HepG2 (cell line): ENCODE measurements at regions not wholly inside any gene's neighbourhood (a gene's known extent, or its start where the extent isn't known, plus 50 kb on each side); places are given as distances from the start of the nearest gene placed in this dataset.

Experiments
- DMAP1 ChIP-seq: IDR thresholded peaks from 2 replicates; pipeline ENCODE4 v1.6.1; 2016
- GABPB1 ChIP-seq: IDR thresholded peaks from 2 replicates; pipeline ENCODE4 v1.6.1; 2016; ENCODE audit warnings: mild to moderate bottlenecking, missing genetic modification reagents, moderate library complexity, missing compliant biosample characterization
- RARA ChIP-seq: IDR thresholded peaks from 2 replicates; pipeline ENCODE4 v1.6.1; 2016; ENCODE audit warnings: missing genetic modification reagents, missing compliant biosample characterization
- ZFP41 ChIP-seq: sonication (generic); formaldehyde crosslinking; IDR thresholded peaks from 2 replicates; pipeline ENCODE4 v1.4.0; 2020; ENCODE audit warnings: mild to moderate bottlenecking, missing genetic modification reagents, borderline replicate concordance
- ZNF331 ChIP-seq: sonication (generic); formaldehyde crosslinking; IDR thresholded peaks from 2 replicates; pipeline ENCODE4 v1.4.0; 2020; ENCODE audit warnings: missing genetic modification reagents
- ZNF644 ChIP-seq: IDR thresholded peaks from 2 replicates; pipeline ENCODE4 v1.6.1; 2016; ENCODE audit warnings: low read depth
- ZNF749 ChIP-seq: sonication (generic); formaldehyde crosslinking; IDR thresholded peaks from 2 replicates; pipeline ENCODE4 v1.8.0; 2022; ENCODE audit warnings: mild to moderate bottlenecking, missing genetic modification reagents, moderate library complexity, borderline replicate concordance
- ZNF766 ChIP-seq: sonication (generic); formaldehyde crosslinking; IDR thresholded peaks from 2 replicates; pipeline ENCODE4 v1.5.0; 2020; ENCODE audit warnings: missing genetic modification reagents, borderline replicate concordance
- TF ChIP-seq, protein P1 (sequence below): IDR thresholded peaks from 2 replicates; pipeline ENCODE4 v1.6.1; 2016; ENCODE audit warnings: low read depth, control low read depth
- TF ChIP-seq, protein P2 (sequence below): sonication (generic); formaldehyde crosslinking; IDR thresholded peaks from 2 replicates; pipeline ENCODE4 v1.4.0; 2020; ENCODE audit warnings: missing genetic modification reagents
- TF ChIP-seq, protein P3 (sequence below): IDR thresholded peaks from 2 replicates; pipeline ENCODE4 v1.6.1; 2012; ENCODE audit warnings: low read depth, low read length, improper control_type of control experiment
- TF ChIP-seq, protein P4 (sequence below): sonication (generic); formaldehyde crosslinking; IDR thresholded peaks from 2 replicates; pipeline ENCODE4 v1.4.0; 2020; ENCODE audit warnings: mild to moderate bottlenecking, missing genetic modification reagents
- TF ChIP-seq, protein P5 (sequence below): sonication (generic); formaldehyde crosslinking; conservative IDR thresholded peaks from 2 replicates; pipeline ENCODE4 v1.4.0; 2020; ENCODE audit warnings: missing genetic modification reagents

DNA sequence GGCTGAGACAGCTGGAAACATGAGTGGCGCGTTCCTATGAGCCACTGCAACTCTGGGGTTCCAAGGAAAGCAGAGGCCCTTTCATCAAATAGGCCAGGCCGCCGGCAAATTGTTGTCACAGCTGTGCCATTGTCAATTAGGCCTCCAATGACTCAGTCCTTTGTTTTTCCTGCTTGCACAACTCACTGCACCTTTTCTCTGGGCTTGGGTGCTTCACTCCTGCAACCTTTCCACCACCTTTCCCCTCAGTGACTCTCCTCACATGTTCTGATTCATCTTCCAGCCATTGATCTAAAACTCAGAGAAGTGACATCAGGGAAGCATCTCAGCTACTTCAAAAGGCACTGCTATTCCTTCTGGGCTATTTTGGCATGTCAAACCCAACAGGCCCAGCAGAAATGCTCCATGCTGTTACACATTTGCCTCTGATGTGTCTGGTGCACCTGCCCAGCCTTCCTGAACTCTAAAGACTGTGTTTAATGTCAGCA is 653.7 kb downstream of the NR2F1-AS1 start (continued):
- TF ChIP-seq, protein P1, sequence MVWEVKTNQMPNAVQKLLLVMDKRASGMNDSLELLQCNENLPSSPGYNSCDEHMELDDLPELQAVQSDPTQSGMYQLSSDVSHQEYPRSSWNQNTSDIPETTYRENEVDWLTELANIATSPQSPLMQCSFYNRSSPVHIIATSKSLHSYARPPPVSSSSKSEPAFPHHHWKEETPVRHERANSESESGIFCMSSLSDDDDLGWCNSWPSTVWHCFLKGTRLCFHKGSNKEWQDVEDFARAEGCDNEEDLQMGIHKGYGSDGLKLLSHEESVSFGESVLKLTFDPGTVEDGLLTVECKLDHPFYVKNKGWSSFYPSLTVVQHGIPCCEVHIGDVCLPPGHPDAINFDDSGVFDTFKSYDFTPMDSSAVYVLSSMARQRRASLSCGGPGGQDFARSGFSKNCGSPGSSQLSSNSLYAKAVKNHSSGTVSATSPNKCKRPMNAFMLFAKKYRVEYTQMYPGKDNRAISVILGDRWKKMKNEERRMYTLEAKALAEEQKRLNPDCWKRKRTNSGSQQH (CRISPR knock-in tag): peak; percentile 44; the same call in 1 of the 2 replicates
- no peak for TF ChIP-seq ZNF766 (CRISPR knock-in tag)
- peak; percentile 27; the same call in 1 of the 2 replicates for TF ChIP-seq ZNF749
- peak; percentile 98 for TF ChIP-seq RARA
- peak; percentile 73; the same call in 1 of the 2 replicates for TF ChIP-seq DMAP1 (CRISPR knock-in tag)
- TF ChIP-seq, protein P2, sequence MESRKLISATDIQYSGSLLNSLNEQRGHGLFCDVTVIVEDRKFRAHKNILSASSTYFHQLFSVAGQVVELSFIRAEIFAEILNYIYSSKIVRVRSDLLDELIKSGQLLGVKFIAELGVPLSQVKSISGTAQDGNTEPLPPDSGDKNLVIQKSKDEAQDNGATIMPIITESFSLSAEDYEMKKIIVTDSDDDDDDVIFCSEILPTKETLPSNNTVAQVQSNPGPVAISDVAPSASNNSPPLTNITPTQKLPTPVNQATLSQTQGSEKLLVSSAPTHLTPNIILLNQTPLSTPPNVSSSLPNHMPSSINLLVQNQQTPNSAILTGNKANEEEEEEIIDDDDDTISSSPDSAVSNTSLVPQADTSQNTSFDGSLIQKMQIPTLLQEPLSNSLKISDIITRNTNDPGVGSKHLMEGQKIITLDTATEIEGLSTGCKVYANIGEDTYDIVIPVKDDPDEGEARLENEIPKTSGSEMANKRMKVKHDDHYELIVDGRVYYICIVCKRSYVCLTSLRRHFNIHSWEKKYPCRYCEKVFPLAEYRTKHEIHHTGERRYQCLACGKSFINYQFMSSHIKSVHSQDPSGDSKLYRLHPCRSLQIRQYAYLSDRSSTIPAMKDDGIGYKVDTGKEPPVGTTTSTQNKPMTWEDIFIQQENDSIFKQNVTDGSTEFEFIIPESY: 0 out of 2 replicates have a peak, but pooled peaks have one; percentile 44
- peak; percentile 96 for TF ChIP-seq ZNF644 (CRISPR knock-in tag)
- TF ChIP-seq ZNF331 (CRISPR knock-in tag): peak; percentile 95
- TF ChIP-seq, protein P3, sequence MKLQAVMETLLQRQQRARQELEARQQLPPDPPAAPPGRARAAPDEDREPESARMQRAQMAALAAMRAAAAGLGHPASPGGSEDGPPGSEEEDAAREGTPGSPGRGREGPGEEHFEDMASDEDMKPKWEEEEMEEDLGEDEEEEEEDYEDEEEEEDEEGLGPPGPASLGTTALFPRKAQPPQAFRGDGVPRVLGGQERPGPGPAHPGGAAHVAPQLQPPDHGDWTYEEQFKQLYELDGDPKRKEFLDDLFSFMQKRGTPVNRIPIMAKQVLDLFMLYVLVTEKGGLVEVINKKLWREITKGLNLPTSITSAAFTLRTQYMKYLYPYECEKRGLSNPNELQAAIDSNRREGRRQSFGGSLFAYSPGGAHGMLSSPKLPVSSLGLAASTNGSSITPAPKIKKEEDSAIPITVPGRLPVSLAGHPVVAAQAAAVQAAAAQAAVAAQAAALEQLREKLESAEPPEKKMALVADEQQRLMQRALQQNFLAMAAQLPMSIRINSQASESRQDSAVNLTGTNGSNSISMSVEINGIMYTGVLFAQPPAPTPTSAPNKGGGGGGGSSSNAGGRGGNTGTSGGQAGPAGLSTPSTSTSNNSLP: peak; percentile 73; the same call in 1 of the 2 replicates
- peak; percentile 51; the same call in 1 of the 2 replicates for TF ChIP-seq GABPB1 (CRISPR knock-in tag)
- TF ChIP-seq ZFP41 (CRISPR knock-in tag): no peak
- TF ChIP-seq, protein P4, sequence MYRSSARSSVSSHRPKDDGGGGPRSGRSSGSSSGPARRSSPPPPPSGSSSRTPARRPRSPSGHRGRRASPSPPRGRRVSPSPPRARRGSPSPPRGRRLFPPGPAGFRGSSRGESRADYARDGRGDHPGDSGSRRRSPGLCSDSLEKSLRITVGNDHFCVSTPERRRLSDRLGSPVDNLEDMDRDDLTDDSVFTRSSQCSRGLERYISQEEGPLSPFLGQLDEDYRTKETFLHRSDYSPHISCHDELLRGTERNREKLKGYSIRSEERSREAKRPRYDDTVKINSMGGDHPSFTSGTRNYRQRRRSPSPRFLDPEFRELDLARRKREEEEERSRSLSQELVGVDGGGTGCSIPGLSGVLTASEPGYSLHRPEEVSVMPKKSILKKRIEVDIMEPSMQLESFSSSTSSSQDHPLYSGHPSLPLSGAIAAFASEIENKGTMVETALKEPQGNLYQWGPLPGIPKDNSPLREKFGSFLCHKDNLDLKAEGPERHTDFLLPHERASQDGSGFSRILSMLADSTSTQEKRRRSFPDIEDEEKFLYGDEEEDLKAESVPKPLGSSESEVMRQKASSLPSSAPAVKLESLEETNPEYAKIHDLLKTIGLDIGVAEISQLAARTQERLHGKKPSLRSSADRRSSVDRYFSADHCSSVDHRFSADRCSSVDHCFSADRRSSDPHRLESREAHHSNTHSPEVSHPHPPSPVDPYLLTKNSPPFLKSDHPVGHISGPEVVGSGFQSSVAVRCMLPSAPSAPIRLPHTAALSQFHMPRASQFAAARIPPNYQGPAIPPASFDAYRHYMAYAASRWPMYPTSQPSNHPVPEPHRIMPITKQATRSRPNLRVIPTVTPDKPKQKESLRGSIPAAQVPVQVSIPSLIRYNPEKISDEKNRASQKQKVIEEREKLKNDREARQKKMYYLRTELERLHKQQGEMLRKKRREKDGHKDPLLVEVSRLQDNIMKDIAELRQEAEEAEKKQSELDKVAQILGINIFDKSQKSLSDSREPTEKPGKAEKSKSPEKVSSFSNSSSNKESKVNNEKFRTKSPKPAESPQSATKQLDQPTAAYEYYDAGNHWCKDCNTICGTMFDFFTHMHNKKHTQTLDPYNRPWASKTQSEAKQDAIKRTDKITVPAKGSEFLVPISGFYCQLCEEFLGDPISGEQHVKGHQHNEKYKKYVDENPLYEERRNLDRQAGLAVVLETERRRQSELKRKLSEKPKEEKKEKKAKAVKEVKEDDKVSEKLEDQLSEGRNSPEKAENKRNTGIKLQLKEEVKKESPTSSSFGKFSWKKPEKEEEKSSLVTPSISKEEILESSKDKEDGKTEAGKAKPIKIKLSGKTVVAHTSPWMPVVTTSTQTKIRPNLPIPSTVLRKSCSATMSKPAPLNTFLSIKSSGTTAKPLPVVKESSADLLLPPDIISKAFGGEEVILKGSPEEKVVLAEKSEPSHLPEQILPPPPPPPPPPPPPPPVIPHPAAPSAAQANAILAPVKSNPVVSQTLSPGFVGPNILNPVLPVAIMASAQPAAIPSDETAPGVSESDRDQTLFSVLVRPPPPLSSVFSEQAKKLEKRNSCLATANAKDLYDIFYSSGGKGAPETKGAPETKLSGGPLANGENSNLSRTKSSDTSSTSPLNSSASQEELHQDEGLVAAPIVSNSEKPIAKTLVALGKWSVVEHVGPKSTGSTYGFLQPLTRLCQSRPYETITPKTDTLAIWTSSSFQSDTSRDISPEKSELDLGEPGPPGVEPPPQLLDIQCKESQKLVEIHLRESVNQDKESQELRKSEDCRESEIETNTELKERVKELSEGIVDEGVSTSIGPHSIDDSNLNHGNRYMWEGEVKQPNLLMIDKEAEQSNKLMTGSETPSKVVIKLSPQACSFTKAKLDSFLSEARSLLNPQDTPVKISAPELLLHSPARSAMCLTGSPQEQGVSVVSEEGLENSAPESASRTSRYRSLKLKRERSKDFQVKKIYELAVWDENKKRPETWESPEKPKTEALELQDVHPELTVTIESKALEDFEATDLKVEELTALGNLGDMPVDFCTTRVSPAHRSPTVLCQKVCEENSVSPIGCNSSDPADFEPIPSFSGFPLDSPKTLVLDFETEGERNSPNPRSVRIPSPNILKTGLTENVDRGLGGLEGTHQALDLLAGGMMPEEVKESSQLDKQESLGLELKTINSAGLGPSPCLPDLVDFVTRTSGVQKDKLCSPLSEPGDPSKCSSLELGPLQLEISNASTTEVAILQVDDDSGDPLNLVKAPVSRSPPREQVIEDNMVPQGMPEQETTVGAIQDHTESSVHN: no peak; the same call in 1 of the 2 replicates
- TF ChIP-seq, protein P5, sequence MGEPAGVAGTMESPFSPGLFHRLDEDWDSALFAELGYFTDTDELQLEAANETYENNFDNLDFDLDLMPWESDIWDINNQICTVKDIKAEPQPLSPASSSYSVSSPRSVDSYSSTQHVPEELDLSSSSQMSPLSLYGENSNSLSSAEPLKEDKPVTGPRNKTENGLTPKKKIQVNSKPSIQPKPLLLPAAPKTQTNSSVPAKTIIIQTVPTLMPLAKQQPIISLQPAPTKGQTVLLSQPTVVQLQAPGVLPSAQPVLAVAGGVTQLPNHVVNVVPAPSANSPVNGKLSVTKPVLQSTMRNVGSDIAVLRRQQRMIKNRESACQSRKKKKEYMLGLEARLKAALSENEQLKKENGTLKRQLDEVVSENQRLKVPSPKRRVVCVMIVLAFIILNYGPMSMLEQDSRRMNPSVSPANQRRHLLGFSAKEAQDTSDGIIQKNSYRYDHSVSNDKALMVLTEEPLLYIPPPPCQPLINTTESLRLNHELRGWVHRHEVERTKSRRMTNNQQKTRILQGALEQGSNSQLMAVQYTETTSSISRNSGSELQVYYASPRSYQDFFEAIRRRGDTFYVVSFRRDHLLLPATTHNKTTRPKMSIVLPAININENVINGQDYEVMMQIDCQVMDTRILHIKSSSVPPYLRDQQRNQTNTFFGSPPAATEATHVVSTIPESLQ (CRISPR knock-in tag): no peak
